Erythroblast (primary cell): ENCODE measurements at regions not wholly inside any gene's neighbourhood (a gene's known extent, or its start where the extent isn't known, plus 50 kb on each side); places are given as distances from the start of the nearest gene placed in this dataset.

ENCODE experiments used
- GATA1 ChIP-seq: IDR thresholded peaks from 2 replicates; pipeline ENCODE4 v1.6.1; 2011; ENCODE audit warnings: low read depth, mild to moderate bottlenecking, control low read depth, low read length, moderate library complexity
- POLR2A ChIP-seq: IDR thresholded peaks from 2 replicates; pipeline ENCODE4 v1.6.1; 2011; ENCODE audit warnings: mild to moderate bottlenecking, low read length

GRCh38 chr3:94873751-94874150 lies 810.9 kb downstream of the NSUN3 start:
- no peak for TF ChIP-seq POLR2A
- TF ChIP-seq GATA1, result no peak
